NCI-H2196 treated with DMSO at 0.1 percent for 48 hours (cell line): ENCODE measurements at regions not wholly inside any gene's neighbourhood (a gene's known extent, or its start where the extent isn't known, plus 50 kb on each side); places are given as distances from the start of the nearest gene placed in this dataset.

Experiments
- DNase-seq: peaks from one replicate; lab custom pipeline; 2025; ENCODE audit not compliant: unreplicated experiment; lab: John Stamatoyannopoulos, UW

DNA sequence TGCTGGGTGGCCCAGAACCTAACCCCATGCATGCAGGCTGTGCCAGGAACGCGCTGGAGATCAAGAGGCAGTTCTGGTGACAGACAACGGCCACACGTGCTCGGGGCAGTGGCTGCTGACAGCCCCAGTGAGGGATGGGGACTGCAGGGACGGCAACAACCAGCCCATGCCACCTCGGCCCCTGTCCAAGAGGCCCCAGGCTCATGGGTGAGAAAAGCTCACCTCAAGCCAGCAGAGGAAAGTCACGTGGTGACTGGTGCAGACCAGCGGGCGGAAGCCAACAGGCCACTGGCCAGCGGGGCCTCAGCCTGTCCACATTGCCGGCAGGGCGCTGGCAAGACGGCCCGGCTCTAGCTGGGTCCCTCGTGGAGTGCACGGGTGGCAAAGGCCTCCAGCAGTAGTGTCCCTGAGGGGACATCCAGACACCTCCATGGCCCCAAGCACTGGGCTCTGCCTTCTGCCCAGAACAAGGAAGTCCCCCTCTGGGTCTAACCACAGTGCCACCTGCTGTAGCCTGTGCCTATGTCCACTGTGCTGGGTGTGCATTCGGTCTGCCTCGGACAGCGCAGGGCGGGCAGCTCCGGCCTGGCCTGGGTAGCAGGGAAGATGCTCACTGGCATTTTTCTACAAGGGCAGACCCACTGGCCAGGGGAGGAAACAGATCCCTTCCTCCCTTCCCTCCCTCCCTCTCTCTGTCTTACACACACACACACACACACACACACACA is 134.1 kb downstream of the NCOR2 start:
- DNase-seq: no peak

DNA sequence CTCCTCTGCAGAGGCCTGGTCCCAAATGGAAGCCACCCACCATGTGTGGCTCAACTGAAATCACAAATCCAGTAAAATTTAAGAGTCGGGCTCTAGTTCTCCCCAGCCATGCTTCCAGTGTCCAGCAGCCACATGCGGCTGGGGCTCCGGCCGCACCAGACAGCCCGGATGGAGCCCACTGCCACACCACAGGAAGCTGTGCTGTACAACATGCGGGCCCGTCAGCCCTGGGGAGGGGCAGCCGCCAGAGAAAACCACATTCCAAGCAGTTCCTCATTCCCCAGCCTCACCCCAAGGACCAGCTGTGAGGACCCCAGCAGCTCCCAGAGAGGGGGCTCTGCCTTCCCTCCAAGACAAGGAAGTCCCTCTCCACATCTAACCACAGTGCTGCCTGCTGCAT is 135.0 kb downstream of the NCOR2 start:
- DNase-seq: no peak

DNA sequence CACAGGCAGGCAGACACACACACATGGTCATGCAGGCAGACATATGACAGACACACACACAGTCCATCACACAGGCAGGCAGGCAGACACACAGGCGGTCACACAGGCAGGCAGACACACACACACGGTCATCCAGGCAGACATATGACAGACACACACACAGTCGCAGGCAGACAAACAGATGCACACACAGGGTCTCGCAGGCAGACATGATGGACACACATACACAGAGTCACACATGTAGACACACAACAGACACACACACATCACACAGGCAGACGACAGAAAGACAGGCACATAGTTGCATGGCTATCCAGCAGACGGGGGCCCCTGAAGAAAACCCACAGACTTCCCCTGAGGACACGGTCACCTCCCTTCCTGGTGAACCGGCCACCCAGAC is 135.4 kb downstream of the NCOR2 start:
- no peak for DNase-seq

DNA sequence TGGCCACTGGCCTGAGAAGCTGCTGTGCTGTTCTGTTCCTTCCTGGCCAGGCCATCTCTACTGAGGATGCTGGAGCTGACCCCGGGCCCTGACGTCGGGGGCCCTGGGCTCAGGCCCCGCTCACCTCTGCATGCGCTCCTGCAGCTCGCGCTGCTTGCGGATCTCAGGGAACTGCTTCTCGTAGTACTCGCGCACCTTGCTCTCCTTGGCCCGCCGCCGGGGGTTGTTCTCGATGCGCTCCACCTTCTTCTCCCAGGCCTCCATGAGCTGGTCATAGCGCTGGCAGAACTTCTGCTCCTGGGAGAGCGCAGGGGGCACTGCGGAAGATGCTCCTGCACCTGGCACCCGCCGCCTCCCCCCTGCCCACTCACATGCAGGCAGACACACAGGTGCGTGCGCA is 135.6 kb downstream of the RFLNA start:
- DNase-seq: no peak

DNA sequence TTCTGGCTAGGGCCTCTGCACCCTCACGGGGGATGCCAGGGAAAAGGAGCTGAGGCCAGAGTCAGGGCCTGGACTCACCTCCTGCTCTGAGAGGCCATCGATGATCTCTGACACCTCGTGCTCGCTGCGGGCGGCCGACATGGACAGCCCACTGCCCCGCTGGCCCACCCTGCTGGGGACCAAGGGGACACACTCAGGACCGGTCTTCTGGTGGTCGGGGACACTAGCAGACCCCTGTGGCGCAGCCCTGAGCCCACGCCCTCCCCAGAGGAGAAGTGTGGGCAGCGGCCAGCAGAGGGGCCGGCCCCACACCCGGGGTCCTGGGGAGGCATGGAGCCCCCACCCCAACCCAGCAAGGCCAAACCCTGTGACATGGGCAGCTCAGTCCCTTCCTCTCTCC is 134.6 kb downstream of the RFLNA start:
- DNase-seq: no peak

DNA sequence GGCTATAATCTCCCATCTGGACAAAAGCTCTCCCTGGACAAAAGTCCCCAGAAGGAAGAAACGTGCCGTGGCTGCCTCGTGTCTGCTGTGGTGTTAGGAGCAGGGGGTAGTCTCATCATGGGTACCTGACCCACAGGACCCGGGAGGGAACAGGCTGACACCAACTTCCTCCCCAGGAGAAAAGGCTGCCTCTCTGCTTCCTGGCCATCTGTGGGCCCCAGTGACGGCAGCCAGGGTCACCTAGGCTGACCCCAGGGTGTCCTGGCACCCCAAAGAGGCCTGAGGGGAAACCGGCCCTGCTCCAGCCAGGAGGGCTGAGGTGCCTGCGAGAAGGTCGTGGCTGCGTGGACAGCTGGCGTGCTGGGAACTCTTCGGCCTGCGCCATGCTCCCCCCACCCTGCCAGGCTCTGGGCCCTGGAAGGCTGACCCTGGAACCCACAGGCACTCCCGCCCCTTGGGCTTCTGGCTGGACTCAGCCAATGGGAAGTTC is 133.9 kb downstream of the RFLNA start:
- no peak for DNase-seq

DNA sequence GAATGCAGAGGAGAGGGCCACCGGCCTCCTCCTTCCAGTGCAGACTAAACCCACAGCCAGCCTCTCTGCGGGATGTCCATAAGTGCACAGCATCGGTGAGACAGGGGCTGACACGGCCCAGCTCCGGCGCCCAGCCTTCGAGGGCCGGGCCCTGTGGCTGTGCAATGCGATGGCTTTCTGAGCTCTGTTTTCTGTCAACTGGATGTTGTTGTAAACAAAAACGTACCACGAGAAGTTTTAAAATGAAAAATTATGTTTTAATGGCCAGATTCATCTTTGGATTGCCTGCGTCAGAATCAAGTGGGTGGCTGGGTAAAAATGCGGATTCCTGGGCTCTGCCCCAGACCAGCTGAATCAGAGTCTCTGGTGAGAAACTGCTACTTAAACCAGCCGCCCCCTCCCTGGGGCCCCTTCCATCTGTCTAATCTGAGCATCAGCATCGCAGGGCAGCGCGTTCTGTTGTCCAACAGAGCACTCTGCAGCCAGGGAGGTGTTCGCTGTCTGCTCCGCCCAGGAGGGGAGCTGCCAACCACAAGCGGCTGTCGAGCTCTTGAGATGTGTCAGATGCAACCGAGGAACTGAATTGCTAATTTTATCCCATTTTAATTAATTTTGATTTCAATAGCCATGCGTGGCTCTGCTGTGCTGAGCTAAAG is 133.4 kb downstream of the RFLNA start:
- DNase-seq: no peak

DNA sequence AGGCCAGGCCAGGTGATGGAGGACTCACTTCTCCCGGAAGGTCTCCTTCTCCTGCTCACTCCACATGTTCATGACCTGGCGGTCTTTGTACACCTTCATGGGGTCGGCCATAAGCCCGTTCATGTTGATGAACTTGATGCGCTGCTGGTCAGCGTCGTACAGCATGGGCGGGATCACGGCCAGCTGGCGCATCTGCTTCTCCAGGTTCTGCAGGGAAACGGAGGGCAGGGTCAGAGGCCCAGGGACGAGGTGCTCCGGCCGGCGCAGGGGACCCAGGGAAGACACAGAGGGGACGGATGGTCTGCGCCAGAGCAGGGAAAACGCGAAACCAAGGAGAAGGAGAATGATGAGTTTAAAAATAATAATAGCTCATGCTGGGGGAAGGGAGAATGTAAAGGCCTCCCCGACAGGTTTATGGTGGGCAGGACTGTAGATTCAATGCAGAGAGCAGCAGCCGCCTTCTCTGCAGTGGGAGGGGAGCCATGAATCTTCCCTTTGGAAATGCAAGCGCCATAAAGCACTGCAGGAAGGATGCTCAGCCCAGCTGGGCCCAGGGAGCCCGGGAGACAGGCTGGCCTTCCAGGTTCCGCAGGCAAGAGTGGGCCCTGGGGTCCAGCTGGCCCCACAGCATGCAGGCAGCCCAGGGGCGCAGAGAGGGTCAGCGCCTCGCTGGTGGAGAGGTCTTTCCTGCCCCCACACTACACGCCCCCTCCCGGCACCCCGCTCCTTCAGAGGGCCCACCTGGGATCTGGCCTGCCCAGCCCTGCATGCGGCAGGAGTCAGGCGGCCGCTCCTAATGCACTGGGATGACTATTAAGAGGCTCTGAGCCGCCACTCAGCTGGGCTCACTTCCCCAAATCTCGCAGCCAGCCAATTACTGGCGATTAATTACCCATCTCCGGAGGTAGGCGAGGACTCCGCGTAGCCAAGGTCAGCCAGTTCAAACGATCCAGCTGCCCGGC is 132.0 kb downstream of the RFLNA start:
- no peak for DNase-seq

DNA sequence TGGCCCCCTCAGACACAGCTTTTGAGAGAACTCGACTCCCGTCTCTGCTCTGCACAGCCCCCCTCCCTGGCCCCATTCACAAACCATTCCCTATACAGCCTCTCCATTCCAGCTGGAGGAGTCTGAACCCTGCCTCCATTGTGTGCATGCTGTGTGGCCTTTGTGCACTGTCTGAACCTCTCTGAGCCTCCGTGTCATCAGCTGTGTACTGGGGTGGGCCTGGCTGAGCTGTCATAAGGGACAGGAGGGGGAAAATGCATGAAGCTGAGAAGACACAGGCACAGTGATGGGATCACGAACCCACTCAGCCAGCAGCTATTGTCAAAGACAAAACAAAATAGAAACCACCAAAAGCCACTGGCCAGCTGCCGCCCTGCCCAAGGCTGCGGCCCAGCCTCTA is 130.8 kb downstream of the RFLNA start:
- DNase-seq: no peak

DNA sequence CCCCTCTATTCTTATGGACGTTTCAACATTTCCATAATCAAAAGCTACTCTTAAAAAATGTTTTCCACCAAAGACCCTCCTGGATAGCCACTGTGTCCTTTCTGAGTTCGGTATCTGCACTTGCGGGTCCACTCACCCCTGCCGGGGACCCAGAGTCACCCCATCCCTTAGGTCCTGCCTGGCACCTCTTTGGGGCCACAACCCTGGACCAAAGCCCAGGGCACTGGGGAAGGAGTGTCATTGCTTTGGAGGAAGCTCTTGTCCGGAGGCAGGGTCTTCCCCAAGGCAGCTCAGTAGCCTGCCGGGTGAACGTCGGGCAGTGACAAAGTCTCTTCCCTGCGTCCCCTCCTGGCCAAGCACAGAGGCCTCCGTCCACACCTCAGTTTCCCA is 129.6 kb downstream of the RFLNA start:
- no peak for DNase-seq

DNA sequence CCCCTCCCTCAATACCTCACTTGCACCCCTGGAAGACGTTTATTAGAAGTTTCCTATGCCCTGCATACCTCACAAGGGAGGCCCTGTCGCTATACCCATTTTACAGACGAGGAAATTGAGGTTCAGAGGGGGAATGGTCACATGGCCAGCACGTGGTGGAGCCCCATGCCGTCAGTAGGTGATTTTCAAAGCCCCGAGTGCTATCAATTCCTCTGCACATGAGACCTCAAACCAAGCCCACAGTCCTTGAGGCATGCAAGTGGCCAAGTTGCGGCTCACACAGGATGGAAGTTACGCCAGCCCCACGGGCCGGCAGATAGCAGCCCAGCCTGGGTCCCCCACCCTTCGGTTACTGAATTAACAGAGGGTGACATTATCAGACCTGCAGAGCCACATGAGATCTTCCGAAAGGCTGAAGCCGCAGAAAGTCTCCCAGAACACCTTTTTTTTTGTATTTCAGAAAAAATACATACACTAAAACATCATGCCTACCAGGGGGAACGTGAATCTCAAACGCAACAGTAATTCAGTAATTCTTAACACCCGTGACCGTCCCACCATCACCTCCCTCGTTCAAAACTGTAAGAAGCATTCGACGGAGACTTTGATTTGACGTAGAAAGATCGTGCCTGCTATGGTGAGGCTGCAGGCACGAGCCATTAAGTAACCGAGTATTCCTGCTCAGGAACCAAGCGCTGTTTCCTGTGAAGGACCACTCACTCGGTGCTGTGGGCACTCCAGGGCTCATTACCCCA is 129.0 kb downstream of the RFLNA start:
- DNase-seq: no peak

DNA sequence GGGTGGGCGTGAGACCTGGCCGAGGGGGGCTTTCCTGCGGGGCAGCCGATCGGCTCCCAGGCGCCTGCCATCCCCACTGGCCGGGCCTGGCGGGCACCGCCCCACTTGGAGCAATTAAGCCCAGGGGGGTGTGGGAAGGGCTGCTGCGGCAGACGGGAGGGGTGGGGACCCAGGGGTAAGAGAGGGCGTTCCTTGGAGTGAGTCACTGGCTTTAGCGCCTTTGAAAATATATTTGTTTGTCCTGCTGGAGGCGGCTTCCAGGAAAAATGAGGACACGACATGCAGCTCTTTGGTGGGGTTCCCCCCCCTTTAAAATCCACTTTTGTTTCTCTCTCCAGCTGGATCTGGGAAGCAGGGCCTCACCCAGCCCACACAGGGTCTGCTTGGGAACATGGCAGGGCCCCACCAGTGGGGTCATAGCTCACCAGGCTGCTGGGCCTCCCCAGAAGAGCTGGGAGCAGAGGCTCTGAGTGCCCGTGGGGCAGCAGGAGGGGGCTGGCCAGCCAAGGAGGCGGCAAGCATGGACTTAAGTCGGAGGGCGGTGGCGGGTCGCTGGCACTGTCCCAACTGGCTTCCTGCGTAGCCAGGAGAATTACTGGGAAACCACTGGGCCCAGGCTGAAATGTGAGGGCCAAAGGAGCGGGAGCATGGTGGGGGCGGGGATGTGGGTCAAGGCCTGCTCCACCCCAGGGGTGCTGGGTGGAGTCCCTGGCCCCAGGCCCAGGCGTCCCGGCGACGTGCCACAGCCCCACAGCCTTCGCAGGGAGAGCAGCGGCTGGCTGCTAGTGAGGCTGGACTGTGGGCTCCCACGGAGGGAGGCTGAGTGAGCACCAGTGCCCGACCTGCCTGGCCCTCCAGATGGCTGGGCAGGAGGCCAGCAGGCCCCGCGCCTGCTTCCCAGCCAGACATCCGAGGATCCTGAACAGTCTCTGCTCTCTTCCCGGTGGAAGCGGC is 128.0 kb downstream of the RFLNA start:
- peak; percentile 51 for DNase-seq

DNA sequence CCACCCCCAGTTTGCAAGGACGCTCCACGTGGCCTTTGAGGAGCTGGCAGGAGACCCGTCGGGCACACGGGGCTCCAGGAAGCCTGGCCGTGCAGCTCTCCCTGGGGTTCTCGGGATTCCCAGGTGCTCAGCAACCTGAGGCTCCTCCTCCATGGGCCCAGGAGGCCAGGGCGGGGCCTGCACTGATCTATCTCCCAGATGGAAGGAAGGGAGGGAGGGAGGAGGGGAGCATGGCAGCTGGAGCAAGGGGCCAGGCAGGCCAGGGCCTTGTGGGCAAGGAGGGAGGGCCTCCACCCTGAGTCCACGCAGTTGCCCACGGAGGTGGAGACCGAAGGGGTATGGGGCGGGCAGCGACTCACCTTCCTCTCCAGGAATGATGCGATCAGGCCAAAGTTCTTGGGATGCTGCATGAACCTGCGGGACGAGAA is 127.3 kb downstream of the RFLNA start:
- peak; percentile 45 for DNase-seq

DNA sequence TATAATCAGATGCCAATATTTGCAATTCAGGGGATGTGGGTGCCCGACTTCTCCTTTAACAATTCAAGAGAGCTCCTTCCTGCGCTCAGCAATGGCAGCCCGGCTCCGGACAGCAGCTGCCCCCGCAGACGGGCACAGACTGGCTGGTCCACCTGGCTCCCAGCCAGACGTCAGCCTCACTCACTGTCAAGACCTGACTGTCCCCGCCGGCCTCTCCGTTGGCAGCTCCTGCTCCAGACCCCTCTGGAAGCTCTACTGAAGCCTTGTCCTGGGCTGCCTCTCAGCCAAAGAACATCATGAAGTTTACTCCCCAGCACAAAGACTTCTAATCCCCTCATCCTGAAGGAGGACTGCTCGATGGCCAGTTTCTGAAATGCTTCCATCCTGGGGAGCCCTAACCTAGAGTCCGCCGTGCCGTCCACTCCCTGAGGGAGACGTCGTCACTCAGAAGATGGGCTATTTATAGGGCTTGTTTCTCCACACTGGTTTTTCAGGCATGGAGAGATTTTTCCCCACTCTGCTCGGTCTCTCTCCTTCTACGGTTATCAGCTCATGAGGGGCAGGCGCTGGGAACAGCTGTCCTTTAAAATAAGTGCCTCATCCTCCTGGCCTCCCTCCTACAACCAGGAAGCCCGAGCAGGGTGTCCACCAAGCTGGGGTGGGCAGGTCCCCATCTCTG is 126.2 kb downstream of the RFLNA start:
- no peak for DNase-seq

DNA sequence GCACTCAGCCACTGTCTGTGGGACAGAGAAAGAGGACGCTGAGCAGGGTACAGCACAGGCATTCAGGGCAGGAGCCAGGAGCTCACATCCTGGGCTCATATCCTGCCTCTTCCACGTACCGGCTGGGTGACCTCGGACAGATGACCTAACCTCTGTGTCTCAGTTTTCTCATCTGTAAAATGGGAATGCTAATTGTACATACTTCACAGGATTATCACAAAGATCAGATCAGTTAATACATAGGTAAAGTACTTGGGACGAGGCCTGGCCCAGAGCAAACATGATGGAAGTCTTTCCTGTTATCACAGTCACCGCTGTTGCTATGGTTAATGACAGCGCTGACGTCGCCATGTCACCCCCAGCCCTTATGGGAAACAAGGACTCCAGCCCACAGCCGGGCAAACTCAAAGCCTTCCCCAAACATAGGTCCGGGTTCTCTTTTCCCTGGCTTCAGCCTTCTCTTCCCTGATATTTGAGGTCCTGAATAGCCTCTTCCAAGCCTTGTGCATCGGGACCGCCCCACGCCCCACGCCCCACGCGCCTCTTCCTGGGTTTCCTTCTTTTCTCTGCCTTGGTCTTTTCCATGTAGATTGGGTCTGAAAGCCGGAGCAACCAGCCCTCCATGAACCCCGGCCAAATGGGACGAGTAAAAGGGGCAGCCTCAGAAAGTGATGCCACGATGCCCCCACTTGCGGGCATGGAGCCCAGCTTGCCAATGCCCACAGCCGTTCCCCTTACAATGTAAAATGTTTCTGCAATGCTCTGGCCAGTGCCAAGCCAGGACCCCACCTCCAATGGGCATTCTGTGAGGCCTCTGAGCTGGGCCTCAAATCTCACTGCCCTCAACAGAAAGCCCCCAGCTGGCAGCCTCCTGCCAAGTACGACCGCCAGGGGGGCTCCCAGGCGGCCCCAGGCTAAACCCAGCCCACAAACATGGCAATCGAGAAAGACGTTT is 125.4 kb downstream of the RFLNA start:
- no peak for DNase-seq

DNA sequence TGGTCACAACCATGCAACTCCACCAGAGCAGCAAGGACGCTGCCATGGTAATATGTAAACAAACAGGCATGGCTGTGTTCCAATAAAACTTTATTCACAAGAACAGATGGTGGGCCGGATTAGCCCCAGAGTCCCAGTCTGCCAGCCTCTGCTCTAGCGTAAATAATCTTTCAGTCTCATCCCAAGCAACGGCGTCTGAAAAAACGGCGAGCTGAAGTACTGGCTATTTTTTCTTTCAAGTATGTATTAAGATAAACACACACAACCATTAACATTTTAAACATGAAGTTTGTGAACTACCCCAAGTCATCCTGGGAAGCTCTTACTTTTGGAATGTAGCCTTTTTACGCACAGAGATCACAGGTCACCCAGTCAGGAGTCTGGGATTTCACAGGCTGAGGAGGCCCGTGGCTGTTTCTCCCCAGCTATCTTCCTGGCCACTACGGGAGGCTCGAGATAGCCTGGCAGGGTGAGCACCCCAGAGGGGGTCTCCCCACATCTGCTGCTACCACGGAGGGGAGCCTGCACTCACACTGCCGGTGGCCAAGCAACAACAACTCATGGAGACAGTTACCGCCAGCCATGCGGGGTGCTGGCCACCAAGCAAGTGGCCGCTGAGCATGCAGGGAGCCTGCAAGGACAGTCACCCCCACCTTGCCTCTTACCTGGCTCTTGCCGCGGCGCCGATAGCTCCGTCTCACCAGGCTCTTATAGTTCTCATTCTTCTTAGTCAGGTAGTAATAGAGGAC is 124.6 kb downstream of the RFLNA start:
- DNase-seq: no peak

DNA sequence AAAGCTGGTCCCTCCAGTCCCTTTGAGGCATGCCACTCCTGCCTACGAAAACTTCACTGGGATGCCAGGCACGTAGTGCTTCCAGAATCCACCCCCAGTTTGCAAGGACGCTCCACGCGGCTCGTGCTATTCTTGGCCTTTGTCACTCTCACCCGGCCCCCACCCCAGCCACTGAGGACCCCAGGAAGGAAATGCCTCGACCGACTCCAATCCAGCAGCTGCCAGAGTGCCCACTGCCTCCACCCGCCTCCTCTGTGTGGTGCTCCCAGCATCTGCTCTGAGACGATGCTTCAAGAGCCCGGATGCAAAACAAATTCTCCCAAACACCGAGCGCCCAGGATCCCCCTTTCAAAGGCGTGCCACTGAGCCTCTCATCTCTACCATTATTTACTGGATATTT is 123.9 kb downstream of the RFLNA start:
- DNase-seq: no peak
